ENCODE measurements at regions not wholly inside any gene's neighbourhood (a gene's known extent, or its start where the extent isn't known, plus 50 kb on each side); places are given as distances from the start of the nearest gene placed in this dataset.

DNA sequence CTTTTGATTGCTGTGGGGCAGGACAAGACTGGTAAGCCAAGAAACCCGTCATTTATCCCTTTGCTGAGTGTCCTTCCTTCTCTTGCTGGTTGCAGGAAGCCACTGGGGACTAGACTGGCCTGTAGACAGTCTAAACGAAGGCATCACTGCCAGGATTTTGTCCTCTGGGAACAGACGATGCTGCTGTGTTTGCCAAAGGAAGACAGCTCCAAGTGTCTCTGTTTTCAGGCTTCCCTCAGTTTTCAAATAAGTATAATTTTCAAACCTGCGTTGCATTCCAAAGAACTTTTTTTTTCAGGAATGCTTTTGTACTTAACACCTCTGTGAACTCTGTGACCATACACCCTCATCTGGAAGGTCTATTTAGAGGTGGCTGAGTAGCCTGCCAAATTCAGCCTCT is 269.4 kb downstream of the HLX start:
- no peak overlapping the region for H3K4me3 ChIP-seq (ENCODE audit: low read depth, low read length)
- TF ChIP-seq, protein P1, sequence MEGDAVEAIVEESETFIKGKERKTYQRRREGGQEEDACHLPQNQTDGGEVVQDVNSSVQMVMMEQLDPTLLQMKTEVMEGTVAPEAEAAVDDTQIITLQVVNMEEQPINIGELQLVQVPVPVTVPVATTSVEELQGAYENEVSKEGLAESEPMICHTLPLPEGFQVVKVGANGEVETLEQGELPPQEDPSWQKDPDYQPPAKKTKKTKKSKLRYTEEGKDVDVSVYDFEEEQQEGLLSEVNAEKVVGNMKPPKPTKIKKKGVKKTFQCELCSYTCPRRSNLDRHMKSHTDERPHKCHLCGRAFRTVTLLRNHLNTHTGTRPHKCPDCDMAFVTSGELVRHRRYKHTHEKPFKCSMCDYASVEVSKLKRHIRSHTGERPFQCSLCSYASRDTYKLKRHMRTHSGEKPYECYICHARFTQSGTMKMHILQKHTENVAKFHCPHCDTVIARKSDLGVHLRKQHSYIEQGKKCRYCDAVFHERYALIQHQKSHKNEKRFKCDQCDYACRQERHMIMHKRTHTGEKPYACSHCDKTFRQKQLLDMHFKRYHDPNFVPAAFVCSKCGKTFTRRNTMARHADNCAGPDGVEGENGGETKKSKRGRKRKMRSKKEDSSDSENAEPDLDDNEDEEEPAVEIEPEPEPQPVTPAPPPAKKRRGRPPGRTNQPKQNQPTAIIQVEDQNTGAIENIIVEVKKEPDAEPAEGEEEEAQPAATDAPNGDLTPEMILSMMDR (IDR thresholded peaks at IDR 0.05; ENCODE audit: low read depth, low read length), result no peak

DNA sequence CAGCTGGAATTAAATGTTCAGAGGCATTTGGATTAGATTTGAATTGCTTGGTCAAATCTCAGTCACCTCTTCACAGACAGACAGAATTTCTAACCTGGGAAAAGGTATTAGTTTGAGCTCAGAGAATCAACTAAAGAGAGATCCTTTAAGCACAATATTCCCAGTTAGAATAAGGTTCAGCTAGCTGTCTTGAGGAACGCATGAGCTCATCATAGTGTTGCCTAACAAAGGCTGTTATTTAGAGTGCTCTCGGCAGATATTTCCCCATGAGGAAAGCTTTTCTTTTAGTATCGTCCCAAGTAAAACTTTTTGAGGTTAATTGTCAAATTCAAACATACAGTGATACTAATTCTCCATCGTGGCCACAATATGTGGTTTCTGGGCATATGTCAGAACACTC is 269.9 kb downstream of the HLX start:
- no peak overlapping the region for H3K4me3 ChIP-seq (ENCODE audit: low read depth, low read length)
- TF ChIP-seq, protein P1 (IDR thresholded peaks at IDR 0.05; ENCODE audit: low read depth, low read length), result no peak

DNA sequence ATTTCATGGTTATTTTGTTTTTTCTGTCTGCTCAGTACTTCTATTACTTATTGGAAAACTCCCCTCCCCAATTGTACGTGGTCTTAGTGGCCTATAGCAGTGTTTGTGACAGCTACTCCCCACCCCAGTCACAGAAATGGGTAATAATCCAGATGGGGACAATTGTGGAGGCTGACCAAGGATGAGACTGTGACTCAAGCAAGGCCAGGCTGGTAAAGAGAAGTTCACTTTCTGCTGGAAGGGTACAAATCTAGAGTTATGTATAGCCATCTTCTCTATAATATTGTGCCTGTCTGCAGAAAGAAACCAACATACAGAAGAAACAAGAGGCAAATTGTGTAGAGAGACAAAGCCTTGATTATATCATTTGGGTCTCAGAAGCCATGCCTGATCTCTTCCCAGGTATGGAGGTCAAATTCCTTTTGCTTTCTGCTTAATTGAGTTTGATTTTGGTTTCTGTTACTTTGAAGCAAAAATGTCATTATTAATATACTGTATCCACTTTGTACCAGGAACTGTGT is 270.4 kb downstream of the HLX start:
- TF ChIP-seq, protein P1 (IDR thresholded peaks at IDR 0.05; ENCODE audit: low read depth, low read length), result no peak
- H3K4me3 ChIP-seq (ENCODE audit: low read depth, low read length), result no peak overlapping the region

DNA sequence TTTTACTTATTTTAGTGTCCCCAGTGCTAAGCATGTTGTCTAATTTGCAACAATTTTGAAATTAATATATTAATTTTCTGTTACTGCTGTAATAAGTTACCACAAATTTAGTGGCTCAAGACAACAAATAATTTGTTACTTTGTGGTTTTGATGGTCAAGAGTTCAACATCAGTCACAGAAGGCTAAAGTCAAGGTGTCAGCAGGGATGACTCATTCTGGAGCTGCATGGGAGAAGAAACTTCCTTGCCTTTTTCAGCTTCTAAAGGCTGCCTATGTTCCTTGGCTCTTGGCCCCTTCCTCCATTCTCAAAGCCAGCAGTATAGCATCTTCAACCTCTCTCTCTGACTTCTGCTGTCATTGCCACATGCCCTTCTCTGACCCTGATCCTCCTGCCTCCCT is 271.8 kb downstream of the HLX start:
- TF ChIP-seq, protein P1 (IDR thresholded peaks at IDR 0.05; ENCODE audit: low read depth, low read length), result no peak
- H3K4me3 ChIP-seq (ENCODE audit: low read depth, low read length), result no peak overlapping the region

DNA sequence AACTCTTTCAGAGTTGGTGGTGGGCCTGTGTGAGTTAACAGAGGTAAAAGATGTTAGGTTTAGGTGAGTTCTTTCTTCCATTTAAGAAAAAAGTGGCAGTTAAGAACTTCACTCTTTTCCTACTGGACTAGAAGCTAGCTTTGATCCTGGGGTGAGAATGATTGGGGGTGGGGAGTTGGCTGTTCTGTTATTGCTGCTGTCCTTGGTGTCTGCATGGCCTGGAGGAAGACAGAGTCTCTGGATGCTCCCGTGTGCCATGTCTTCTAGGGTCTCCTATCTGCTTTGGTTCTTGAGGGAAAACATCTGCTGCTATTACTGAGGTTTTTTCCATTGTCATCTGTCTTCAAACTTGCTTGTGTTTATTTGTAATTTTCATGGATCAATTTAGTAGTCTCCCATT is 275.7 kb downstream of the HLX start:
- TF ChIP-seq, protein P1 (IDR thresholded peaks at IDR 0.05; ENCODE audit: low read depth, low read length), result no peak
- H3K4me3 ChIP-seq (ENCODE audit: low read depth, low read length), result no peak overlapping the region

DNA sequence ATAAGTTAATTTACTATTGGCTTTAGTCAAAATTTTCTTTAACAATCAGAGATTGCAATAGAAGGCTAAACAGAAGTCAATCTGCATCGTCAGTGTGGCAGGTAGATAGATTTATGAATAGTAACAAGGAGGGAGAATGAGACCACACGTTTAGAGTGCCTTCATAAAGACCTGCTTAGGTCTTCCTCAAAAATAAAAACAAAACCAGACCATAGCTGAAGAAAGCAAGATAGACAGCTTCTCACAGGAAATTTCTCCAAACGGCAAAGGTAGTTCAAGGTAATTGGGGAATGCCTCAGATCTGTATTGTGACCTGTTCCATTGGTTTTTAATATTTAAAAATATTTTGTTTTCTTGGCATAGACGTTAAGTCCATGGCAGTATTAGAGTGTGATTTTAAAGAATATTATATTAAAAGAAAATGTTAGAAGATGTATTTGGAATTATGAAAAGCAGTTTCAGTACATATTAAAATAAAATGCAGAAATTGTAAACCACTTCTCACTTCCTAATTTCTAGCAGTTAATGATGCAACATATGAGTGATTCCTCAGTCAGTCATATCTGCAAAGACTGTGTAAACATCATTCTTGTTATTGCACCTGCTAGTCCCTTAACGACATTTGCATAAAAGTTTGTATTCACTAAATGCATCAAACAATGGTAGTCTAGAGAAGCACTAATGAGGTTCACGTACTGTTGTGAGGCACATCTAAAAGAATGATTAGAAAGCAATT is 278.0 kb downstream of the HLX start:
- no peak overlapping the region for H3K4me3 ChIP-seq (ENCODE audit: low read depth, low read length)
- TF ChIP-seq, protein P1 (IDR thresholded peaks at IDR 0.05; ENCODE audit: low read depth, low read length), result no peak

DNA sequence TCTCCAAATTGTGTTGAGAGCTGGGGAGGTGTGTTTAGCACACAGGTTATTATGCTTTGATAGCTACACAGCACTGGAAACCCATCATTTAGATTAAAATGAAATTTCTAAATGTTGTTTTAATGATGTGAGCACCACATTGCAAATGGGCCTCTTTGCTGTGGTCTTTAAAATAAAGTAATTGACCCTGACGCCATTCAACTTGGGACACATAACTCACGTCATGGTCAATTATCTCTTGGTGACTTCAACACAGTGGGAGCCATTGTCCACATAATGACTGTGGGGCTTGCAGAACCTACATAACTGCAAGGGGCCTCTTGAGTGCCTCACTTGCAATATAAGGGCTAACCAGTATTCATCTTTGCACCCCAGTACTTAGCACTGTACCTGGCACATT is 280.4 kb downstream of the HLX start:
- no peak overlapping the region for H3K4me3 ChIP-seq (ENCODE audit: low read depth, low read length)
- TF ChIP-seq, protein P1 (IDR thresholded peaks at IDR 0.05; ENCODE audit: low read depth, low read length), result no peak
